Glutamatergic neuron (in vitro differentiated cells): ENCODE measurements at regions not wholly inside any gene's neighbourhood (a gene's known extent, or its start where the extent isn't known, plus 50 kb on each side); places are given as distances from the start of the nearest gene placed in this dataset.

Experiments
- DNase-seq: peaks from one replicate; pipeline ENCODE4 v3.0.0; 2022
- H3K27ac Mint-ChIP-seq: one replicate; pipeline ENCODE4 v1.8.0; 2020; ENCODE audit warnings: mild to moderate bottlenecking, mixed read lengths, inconsistent platforms; ENCODE audit not compliant: unreplicated experiment
- H3K27me3 Mint-ChIP-seq: one replicate; pipeline ENCODE4 v1.8.0; 2020; ENCODE audit warnings: mild to moderate bottlenecking, moderate library complexity, mixed read lengths, inconsistent platforms; ENCODE audit not compliant: unreplicated experiment
- H3K36me3 Mint-ChIP-seq: one replicate; pipeline ENCODE4 v1.8.0; 2020; ENCODE audit warnings: mild to moderate bottlenecking, mixed read lengths, inconsistent platforms; ENCODE audit not compliant: unreplicated experiment
- H3K4me1 Mint-ChIP-seq: one replicate; pipeline ENCODE4 v1.8.0; 2020; ENCODE audit warnings: mild to moderate bottlenecking, low read depth, mixed read lengths, inconsistent platforms; ENCODE audit not compliant: unreplicated experiment
- H3K4me3 Mint-ChIP-seq: one replicate; pipeline ENCODE4 v1.8.0; 2020; ENCODE audit warnings: mild to moderate bottlenecking, mixed read lengths, inconsistent platforms; ENCODE audit not compliant: unreplicated experiment
- H3K9me3 Mint-ChIP-seq: one replicate; pipeline ENCODE4 v1.8.0; 2020; ENCODE audit warnings: mild to moderate bottlenecking, moderate library complexity, mixed read lengths, inconsistent platforms; ENCODE audit not compliant: unreplicated experiment
- CTCF ChIP-seq: fragments of 200-600 bp; sonication (generic); IDR thresholded peaks from one replicate; pipeline ENCODE4 v1.5.0; 2021; ENCODE audit not compliant: partially characterized antibody, unreplicated experiment

DNA sequence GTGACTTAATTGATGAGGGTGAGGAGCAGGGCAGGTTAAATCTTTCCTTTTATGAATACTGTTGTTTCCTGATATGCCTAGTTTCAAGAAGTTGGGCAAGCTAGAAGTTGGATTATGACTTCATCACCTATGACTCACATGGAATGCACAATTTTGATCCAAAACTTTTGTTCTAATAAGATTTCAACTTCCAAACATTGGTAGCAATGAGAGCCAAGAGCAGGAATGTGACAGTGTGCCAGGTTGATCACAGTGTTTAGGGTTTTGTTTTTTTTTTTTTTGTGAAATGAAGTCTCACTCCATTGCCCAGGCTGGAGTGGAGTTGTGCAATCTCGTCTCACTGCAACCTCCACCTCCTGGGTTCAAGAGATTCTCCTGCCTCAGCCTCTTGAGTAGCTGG lies 349.4 kb downstream of the DUSP10 start:
- Mint-ChIP-seq H3K4me3 (no peak overlapping the region), H3K4me1 (peaks cover 2% of the 10 kb centered on the region), H3K9me3 (peaks cover 11% of the 10 kb centered on the region), H3K36me3 (peaks cover 18% of the 10 kb centered on the region), H3K27me3 (peaks cover 1% of the 10 kb centered on the region), H3K27ac (no peak overlapping the region)
- TF ChIP-seq CTCF: no peak
- DNase-seq: no peak

GRCh38 chr1:221394011-221394544 lies 347.8 kb downstream of the DUSP10 start:
- H3K27ac Mint-ChIP-seq: no peak overlapping the region
- H3K4me1 Mint-ChIP-seq: peaks cover 2% of the 10 kb centered on the region
- H3K36me3 Mint-ChIP-seq: peaks cover 20% of the 10 kb centered on the region
- no peak for TF ChIP-seq CTCF
- H3K9me3 Mint-ChIP-seq: peaks cover 5% of the 10 kb centered on the region
- H3K27me3 Mint-ChIP-seq: peaks cover 1% of the 10 kb centered on the region
- H3K4me3 Mint-ChIP-seq: no peak overlapping the region
- DNase-seq: no peak

DNA sequence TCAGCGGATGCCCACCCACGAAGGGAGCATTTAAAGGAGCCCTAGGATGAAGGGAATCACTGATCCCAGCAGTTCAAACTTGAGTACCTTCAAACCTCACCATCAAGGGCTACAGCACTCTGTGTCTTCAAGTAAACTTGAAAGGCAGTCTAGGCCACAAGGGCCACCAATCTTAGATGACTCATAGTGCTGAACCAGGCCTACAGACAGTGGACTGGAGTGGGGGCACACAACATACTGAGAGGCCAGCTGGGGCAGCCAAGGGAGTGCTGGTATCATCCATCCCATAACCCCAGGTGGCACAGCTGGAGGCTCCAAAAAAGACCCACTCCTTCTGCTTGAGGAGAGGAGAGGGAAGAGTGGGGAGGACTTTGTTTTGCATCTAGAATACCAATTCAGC lies 345.4 kb downstream of the DUSP10 start:
- peaks cover 2% of the 10 kb centered on the region for H3K4me1 Mint-ChIP-seq
- TF ChIP-seq CTCF: no peak
- peaks cover 1% of the 10 kb centered on the region for H3K27me3 Mint-ChIP-seq
- DNase-seq: no peak
- H3K9me3 Mint-ChIP-seq: peaks cover 5% of the 10 kb centered on the region
- H3K36me3 Mint-ChIP-seq: peaks cover 20% of the 10 kb centered on the region
- H3K27ac Mint-ChIP-seq: no peak overlapping the region
- H3K4me3 Mint-ChIP-seq: no peak overlapping the region

DNA sequence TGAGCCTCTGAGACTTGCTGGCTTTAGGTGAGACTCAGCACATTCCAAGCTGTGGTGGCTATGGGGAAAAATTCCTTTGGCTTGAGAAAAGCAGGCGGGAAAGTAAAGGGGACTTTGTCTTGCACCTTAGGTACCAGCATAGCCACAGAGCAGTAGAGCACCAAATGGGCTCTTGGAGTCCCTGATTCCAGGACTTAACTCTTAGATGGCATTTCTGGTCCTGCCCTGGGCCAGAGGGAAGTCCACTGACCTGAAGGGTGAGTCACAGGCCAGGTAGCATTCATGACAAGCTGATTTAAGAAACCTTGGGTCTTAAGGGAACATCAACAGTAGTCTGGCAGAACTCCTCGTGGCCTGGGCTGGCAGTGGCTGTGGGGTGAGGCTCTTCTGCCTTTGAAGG lies 344.7 kb downstream of the DUSP10 start:
- DNase-seq: no peak
- H3K4me3 Mint-ChIP-seq: no peak overlapping the region
- H3K27ac Mint-ChIP-seq: no peak overlapping the region
- H3K27me3 Mint-ChIP-seq: peaks cover 1% of the 10 kb centered on the region
- TF ChIP-seq CTCF: no peak
- peaks cover 20% of the 10 kb centered on the region for H3K36me3 Mint-ChIP-seq
- peaks cover 2% of the 10 kb centered on the region for H3K4me1 Mint-ChIP-seq
- peaks cover 5% of the 10 kb centered on the region for H3K9me3 Mint-ChIP-seq

DNA sequence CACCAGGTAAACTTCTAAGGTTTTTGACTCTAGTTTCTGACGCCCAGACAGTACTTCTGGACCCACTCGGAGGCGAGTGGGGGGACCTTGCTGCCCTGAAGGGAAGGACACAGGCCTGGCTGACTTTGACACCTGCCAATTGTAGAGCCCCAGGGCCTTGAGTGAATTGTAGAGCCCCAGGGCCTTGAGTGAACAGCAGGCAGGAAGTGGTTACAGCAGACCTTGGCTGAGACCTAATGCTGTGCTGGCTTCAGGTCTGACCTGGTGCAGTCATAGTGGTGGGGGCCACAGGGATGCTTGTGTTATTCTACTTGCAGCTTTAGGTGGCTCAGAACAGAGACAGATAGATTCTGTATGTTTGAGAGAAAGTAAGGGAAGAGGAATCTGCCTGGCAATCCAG lies 344.3 kb downstream of the DUSP10 start:
- no peak for TF ChIP-seq CTCF
- no peak overlapping the region for H3K27ac Mint-ChIP-seq
- no peak for DNase-seq
- H3K36me3 Mint-ChIP-seq: peaks cover 20% of the 10 kb centered on the region
- no peak overlapping the region for H3K4me3 Mint-ChIP-seq
- H3K4me1 Mint-ChIP-seq: peaks cover 2% of the 10 kb centered on the region
- peaks cover 1% of the 10 kb centered on the region for H3K27me3 Mint-ChIP-seq
- H3K9me3 Mint-ChIP-seq: peaks cover 5% of the 10 kb centered on the region
